DOHH2 (cell line): ENCODE measurements at regions not wholly inside any gene's neighbourhood (a gene's known extent, or its start where the extent isn't known, plus 50 kb on each side); places are given as distances from the start of the nearest gene placed in this dataset.

ENCODE experiments used
- EZH2phosphoT487 ChIP-seq: fragments of 200-600 bp; sonication (generic); IDR thresholded peaks from 2 replicates; pipeline ENCODE4 v1.6.1; 2017; ENCODE audit warnings: borderline replicate concordance, mild to moderate bottlenecking, antibody characterized with exemption, low read length, moderate library complexity, mixed read lengths
- TF ChIP-seq, protein P1 (sequence below): fragments of 200-600 bp; sonication (generic); IDR thresholded peaks from one replicate; pipeline ENCODE4 v1.5.1; 2014; ENCODE audit warnings: antibody characterized with exemption, mild to moderate bottlenecking, low read depth, low read length; ENCODE audit not compliant: poor library complexity, severe bottlenecking

DNA sequence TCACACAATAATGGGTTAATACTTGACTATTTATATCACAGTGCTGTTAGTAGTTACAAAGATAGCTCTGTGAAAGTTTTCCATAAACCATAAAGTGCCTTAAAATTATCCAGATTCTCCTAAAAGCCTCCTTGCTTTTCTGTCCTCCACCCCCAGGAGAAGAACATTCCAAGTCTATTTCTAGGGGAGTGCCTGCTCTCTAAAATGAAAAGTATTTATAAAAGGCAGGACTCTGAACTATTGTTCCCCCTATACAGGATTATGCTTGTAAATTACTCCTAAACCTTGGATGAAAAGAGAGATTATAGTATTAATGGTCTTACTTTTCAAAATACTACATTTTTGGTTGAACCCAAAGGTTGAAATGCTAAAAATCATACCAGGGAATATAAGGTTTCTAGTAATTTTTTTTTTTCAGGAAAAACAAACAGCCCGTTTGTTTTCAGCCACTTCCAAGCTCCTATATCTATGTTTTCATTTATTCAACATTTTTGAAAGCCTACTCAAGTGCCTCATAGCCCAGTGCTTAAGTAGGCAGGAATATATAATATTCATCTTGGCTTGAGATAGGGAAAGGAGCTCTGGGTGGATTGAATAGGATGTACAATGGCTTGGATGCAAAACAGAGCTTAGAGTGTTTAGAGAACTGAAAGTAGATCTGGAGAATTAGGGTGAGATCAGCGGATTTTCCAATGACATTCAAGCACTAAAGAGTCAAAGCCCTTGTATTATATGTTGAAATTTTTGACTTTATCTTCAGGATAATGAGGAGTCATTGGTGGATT, 320.7 kb downstream of the GPR37 start:
- TF ChIP-seq, protein P1, sequence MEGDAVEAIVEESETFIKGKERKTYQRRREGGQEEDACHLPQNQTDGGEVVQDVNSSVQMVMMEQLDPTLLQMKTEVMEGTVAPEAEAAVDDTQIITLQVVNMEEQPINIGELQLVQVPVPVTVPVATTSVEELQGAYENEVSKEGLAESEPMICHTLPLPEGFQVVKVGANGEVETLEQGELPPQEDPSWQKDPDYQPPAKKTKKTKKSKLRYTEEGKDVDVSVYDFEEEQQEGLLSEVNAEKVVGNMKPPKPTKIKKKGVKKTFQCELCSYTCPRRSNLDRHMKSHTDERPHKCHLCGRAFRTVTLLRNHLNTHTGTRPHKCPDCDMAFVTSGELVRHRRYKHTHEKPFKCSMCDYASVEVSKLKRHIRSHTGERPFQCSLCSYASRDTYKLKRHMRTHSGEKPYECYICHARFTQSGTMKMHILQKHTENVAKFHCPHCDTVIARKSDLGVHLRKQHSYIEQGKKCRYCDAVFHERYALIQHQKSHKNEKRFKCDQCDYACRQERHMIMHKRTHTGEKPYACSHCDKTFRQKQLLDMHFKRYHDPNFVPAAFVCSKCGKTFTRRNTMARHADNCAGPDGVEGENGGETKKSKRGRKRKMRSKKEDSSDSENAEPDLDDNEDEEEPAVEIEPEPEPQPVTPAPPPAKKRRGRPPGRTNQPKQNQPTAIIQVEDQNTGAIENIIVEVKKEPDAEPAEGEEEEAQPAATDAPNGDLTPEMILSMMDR, result no peak
- no peak for TF ChIP-seq EZH2phosphoT487
